ENCODE measurements at regions not wholly inside any gene's neighbourhood (a gene's known extent, or its start where the extent isn't known, plus 50 kb on each side); places are given as distances from the start of the nearest gene placed in this dataset.
"Not testable (repeated sequence)": the region's sequence is repeated elsewhere in the genome, so short reads cannot be mapped to it uniquely, and the experiment has no call there.

DNA sequence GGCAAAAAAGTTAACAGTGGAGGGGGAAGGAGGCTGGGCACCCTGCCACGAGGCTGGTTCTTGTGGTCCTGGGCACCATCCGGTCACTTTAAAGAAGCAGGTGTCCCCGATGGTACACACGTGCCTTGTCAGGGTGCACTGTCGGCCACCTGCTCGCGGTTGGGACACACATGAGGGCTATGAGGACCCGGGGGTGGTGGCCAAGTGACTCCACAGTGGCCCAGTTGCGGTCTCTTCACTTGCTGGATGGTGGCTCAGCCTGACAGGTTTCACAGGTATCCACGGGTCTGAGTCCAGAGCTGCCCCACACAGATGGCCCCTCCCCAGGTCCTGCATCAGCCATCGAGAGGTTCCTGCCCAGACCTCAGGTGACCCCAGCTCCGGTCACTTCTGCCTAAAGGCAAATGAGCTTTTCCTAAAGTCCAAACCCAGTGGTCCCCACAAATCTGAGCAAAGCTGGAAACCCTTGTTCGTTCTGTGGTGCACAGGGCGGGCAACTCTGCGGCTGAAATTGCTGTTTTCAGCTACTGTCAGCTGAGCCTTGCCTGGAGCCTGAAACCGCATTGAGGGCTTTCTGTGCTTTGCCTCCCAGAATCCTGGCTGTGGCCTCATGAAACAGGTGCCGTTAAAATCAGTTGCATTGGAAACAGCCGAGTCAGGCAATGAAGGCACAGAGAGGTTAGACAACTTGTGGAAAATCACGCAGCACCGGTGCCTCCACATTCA is 144.0 kb downstream of the LAT start:
- H3K4me1 ChIP-seq (ENCODE audit: control insufficient read depth, insufficient read depth, low read length); H4K8ac ChIP-seq (ENCODE audit: low read depth in 2 of 2, low read length in 2 of 2); H3K4ac ChIP-seq (ENCODE audit: low read depth, low read length); H3K56ac ChIP-seq (ENCODE audit: extremely low read depth, insufficient read depth, low read length); H3K4me2 ChIP-seq (ENCODE audit: low read depth, low read length); H3K23ac ChIP-seq (ENCODE audit: low read depth, low read length); H2BK5ac ChIP-seq (ENCODE audit: low read depth, low read length, poor library complexity, severe bottlenecking); H3K27ac ChIP-seq (ENCODE audit: insufficient read depth, low read length); H2AFZ ChIP-seq (replicated peaks; ENCODE audit: low read length, poor library complexity); H2AK9ac ChIP-seq (replicated peaks; ENCODE audit: low read depth, low read length, poor library complexity); CTCF ChIA-PET; H3K9ac ChIP-seq (ENCODE audit: low read depth, low read length); intact Hi-C loops (cut with micrococcal nuclease); POLR2A ChIA-PET (ENCODE audit: unreplicated experiment); H3K4me3 ChIP-seq (ENCODE audit: insufficient read depth, low read depth, low read length); H3K18ac ChIP-seq (ENCODE audit: low read depth, low read length); BruUV-seq (replicated peaks); H3K14ac ChIP-seq (replicated peaks; ENCODE audit: low read depth, low read length); H2AK5ac ChIP-seq (ENCODE audit: low read depth, low read length); DNase-seq; H2BK15ac ChIP-seq (ENCODE audit: low read depth, low read length); H2BK120ac ChIP-seq (ENCODE audit: low read depth, low read length); H4K5ac ChIP-seq (ENCODE audit: low read depth, low read length); H3K27me3 ChIP-seq (ENCODE audit: control insufficient read depth, insufficient read depth, low read length); in situ Hi-C loops (cut with MboI; ENCODE audit: low sequenced_read_pairs); H4K91ac ChIP-seq (ENCODE audit: insufficient read depth, low read depth, low read length); H4K20me1 ChIP-seq (ENCODE audit: insufficient read depth, low read length); H2BK20ac ChIP-seq (ENCODE audit: low read depth, low read length); dilution Hi-C loops (cut with HindIII; ENCODE audit: low sequenced_read_pairs, unreplicated experiment); ATAC-seq (ENCODE audit: low read depth); H3K9me1 ChIP-seq (ENCODE audit: insufficient read depth, low read length); H3K9me3 ChIP-seq (ENCODE audit: control insufficient read depth, insufficient read depth, low read length); H3K79me1 ChIP-seq (ENCODE audit: low read depth in 1 of 2, low read length in 2 of 2); H3K36me3 ChIP-seq (ENCODE audit: control insufficient read depth, insufficient read depth, low read length): not testable (repeated sequence)
- WGBS, 2 experiments (ENCODE audit: extremely low coverage in 2 of 2, insufficient read length in 1 of 2), result 80% methylated on average over 9 of the region's 20 CpGs; no CpG with 5 or more reads in 1 of the 2 experiments

DNA sequence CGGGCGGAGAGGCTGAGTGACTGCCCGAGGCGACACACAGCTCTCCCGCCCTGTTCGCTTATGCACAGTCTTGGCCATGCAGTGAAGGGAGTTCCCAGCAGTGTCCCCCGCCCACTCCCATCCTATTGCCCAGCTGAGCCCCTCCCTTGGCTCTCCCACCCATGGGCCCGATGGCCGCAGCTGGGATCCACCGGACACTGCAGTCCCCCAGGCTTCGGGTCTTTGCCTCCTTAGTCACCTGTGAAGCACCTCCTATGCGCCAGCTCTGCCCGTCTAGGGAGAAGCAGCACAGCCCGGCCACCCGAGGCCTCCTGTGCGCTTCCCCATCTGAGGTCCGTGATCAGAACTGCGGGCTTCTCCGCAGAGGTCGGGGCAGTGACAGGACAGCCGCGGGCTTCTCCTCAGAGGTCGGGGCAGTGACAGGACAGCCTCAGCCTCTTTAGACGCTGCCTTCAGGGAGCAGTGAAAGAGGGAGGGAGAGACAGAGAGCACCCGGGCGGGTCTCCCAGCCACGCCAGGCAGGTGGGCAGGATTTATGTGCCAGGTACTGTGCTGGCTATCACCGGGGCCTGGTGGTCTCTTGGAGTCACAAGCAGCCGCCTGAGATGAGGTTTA is 143.1 kb downstream of the LAT start:
- H3K9ac ChIP-seq (ENCODE audit: low read depth, low read length); BruUV-seq (replicated peaks); H3K79me1 ChIP-seq (ENCODE audit: low read depth in 1 of 2, low read length in 2 of 2); H3K14ac ChIP-seq (replicated peaks; ENCODE audit: low read depth, low read length); H3K9me1 ChIP-seq (ENCODE audit: insufficient read depth, low read length); POLR2A ChIA-PET (ENCODE audit: unreplicated experiment); H2AK5ac ChIP-seq (ENCODE audit: low read depth, low read length); intact Hi-C loops (cut with micrococcal nuclease); H4K91ac ChIP-seq (ENCODE audit: insufficient read depth, low read depth, low read length); H3K27ac ChIP-seq (ENCODE audit: insufficient read depth, low read length); H4K8ac ChIP-seq (ENCODE audit: low read depth in 2 of 2, low read length in 2 of 2); H3K4me3 ChIP-seq (ENCODE audit: insufficient read depth, low read depth, low read length); H3K4me2 ChIP-seq (ENCODE audit: low read depth, low read length); H3K56ac ChIP-seq (ENCODE audit: extremely low read depth, insufficient read depth, low read length); H2BK120ac ChIP-seq (ENCODE audit: low read depth, low read length); ATAC-seq (ENCODE audit: low read depth); dilution Hi-C loops (cut with HindIII; ENCODE audit: low sequenced_read_pairs, unreplicated experiment); H3K4me1 ChIP-seq (ENCODE audit: control insufficient read depth, insufficient read depth, low read length); H2BK20ac ChIP-seq (ENCODE audit: low read depth, low read length); in situ Hi-C loops (cut with MboI; ENCODE audit: low sequenced_read_pairs); H2BK15ac ChIP-seq (ENCODE audit: low read depth, low read length); H3K18ac ChIP-seq (ENCODE audit: low read depth, low read length); H3K36me3 ChIP-seq (ENCODE audit: control insufficient read depth, insufficient read depth, low read length); H3K27me3 ChIP-seq (ENCODE audit: control insufficient read depth, insufficient read depth, low read length); H4K20me1 ChIP-seq (ENCODE audit: insufficient read depth, low read length); H4K5ac ChIP-seq (ENCODE audit: low read depth, low read length); H3K9me3 ChIP-seq (ENCODE audit: control insufficient read depth, insufficient read depth, low read length); H3K4ac ChIP-seq (ENCODE audit: low read depth, low read length); H2AK9ac ChIP-seq (replicated peaks; ENCODE audit: low read depth, low read length, poor library complexity); CTCF ChIA-PET; H2BK5ac ChIP-seq (ENCODE audit: low read depth, low read length, poor library complexity, severe bottlenecking); H2AFZ ChIP-seq (replicated peaks; ENCODE audit: low read length, poor library complexity); H3K23ac ChIP-seq (ENCODE audit: low read depth, low read length); DNase-seq: not testable (repeated sequence)
- WGBS, 2 experiments (ENCODE audit: extremely low coverage in 2 of 2, insufficient read length in 1 of 2), result 90% methylated on average over 14 of the region's 29 CpGs; no CpG with 5 or more reads in 1 of the 2 experiments

All from IMR-90 (cell line).